NCI-H1048 (cell line): ENCODE measurements at regions not wholly inside any gene's neighbourhood (a gene's known extent, or its start where the extent isn't known, plus 50 kb on each side); places are given as distances from the start of the nearest gene placed in this dataset.

ENCODE experiments used
- DNase-seq: peaks from one replicate; lab custom pipeline; 2025; lab: John Stamatoyannopoulos, UW

- DNase-seq: no peak
Observed at GRCh38 chr9:79986437-79986836, 414.7 kb downstream of the TLE4 start.

GRCh38 chr9:79985772-79986171 lies 414.0 kb downstream of the TLE4 start:
- DNase-seq: no peak

GRCh38 chr9:79985264-79985663 lies 413.5 kb downstream of the TLE4 start:
- DNase-seq: no peak

GRCh38 chr9:79984429-79985067 lies 412.8 kb downstream of the TLE4 start:
- DNase-seq: no peak

- DNase-seq: no peak
Observed at GRCh38 chr9:79980432-79980831, 408.7 kb downstream of the TLE4 start.

- DNase-seq: no peak
Observed at GRCh38 chr9:79977510-79978197, 405.9 kb downstream of the TLE4 start.

GRCh38 chr9:79977074-79977435 lies 405.3 kb downstream of the TLE4 start:
- DNase-seq: no peak

GRCh38 chr9:79976257-79977073 lies 404.7 kb downstream of the TLE4 start:
- peak; percentile 16 for DNase-seq

- DNase-seq: no peak
Observed at GRCh38 chr9:79975621-79976256, 404.0 kb downstream of the TLE4 start.

- DNase-seq: no peak
Observed at GRCh38 chr9:79974806-79975422, 403.1 kb downstream of the TLE4 start.

- no peak for DNase-seq
Observed at GRCh38 chr9:79973627-79974026, 401.9 kb downstream of the TLE4 start.

- DNase-seq: no peak
Observed at GRCh38 chr9:79970146-79970425, 398.3 kb downstream of the TLE4 start.

- DNase-seq: no peak
Observed at GRCh38 chr9:79969393-79970145, 397.8 kb downstream of the TLE4 start.

GRCh38 chr9:79968533-79968932 lies 396.8 kb downstream of the TLE4 start:
- no peak for DNase-seq

- no peak for DNase-seq
Observed at GRCh38 chr9:79962836-79963235, 391.1 kb downstream of the TLE4 start.

- DNase-seq: no peak
Observed at GRCh38 chr9:79962150-79962549, 390.4 kb downstream of the TLE4 start.

GRCh38 chr9:79955300-79955699 lies 383.5 kb downstream of the TLE4 start:
- DNase-seq: no peak

GRCh38 chr9:79953908-79954307 lies 382.1 kb downstream of the TLE4 start:
- no peak for DNase-seq

GRCh38 chr9:79952401-79952800 lies 380.6 kb downstream of the TLE4 start:
- DNase-seq: no peak

- DNase-seq: no peak
Observed at GRCh38 chr9:79946712-79947111, 374.9 kb downstream of the TLE4 start.

GRCh38 chr9:79945495-79945894 lies 373.7 kb downstream of the TLE4 start:
- no peak for DNase-seq

GRCh38 chr9:79945016-79945415 lies 373.3 kb downstream of the TLE4 start:
- no peak for DNase-seq
